Inflammatory macrophage treated with lipopolysaccharide for 4 hours (primary cell): ENCODE measurements at regions not wholly inside any gene's neighbourhood (a gene's known extent, or its start where the extent isn't known, plus 50 kb on each side); places are given as distances from the start of the nearest gene placed in this dataset.

Experiments used
- DNase-seq: peaks from one replicate; pipeline ENCODE4 v3.0.0-alpha.2; 2020

GRCh38 chr4:123777373-123777772 lies 380.8 kb downstream of the SPRY1 start:
- DNase-seq = no peak

DNA sequence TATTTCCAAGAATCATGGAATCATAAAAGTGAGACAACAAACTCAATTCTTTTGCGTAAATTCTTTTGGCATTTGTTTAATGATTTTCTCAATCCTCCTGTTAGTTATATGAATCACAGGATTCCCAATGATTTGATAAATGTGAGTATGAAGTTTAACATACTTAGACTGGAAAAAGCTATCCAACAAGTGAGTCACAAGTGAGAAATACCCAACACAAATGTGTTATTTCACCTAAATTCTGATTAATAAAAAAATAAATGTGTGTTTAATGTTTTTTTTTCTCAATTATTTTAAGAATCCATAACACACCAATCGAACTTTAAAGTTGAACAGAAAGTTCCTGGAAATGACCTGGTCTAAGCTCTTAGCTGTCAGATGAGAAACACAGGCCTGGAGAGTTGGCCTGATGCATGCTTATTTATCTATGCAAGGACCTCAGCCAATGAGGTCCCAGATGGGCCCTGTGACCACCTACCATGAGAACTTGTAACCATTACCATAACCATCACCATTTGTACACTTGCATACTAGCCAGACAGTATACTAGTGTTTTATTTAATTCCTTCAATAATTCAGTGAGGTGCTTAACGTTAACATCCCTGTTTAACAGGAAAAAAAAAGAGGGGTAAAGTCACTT lies 386.7 kb downstream of the SPRY1 start:
- no peak for DNase-seq

- DNase-seq = no peak
These were observed 387.3 kb downstream of the SPRY1 start for GRCh38 chr4:123783921-123784320.

DNA sequence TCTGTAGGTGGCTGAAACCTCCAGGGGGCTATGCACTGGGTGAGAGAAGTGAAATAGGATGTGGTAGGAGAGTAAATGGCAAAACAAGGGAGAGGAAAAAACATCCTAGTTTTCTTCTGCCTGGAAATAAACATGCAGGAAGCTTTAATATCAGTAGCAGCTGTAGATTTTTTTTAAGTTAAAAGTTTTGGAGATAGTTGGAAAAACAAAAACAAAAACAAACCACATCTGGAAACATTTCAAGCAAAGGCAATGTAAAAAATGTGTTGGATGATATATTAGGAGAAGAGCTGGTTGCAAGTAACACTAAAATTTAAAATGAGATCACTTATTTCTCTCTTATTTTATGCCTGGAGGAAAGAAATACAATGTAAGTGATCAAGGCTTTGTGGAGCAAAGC lies 388.0 kb downstream of the SPRY1 start:
- no peak for DNase-seq

DNA sequence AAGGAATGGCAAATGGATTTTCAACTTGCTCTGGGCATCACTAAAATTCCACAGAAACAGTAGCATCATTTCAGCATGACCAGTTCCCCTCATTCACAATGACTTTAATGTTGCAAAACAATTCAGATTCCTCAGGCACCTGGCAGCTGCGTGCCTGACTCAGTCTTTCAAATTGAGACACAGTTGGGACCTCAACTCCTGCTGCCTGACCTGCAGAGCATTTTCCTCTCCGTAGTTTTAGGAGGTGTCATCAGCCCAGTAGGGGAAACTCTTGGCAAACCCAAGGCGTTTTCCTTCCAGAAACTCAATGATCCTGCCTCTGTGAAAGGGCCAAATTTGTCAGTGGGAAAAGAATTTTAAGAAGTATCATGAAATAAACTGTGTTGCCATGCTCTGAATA lies 388.9 kb downstream of the SPRY1 start:
- DNase-seq = no peak

DNA sequence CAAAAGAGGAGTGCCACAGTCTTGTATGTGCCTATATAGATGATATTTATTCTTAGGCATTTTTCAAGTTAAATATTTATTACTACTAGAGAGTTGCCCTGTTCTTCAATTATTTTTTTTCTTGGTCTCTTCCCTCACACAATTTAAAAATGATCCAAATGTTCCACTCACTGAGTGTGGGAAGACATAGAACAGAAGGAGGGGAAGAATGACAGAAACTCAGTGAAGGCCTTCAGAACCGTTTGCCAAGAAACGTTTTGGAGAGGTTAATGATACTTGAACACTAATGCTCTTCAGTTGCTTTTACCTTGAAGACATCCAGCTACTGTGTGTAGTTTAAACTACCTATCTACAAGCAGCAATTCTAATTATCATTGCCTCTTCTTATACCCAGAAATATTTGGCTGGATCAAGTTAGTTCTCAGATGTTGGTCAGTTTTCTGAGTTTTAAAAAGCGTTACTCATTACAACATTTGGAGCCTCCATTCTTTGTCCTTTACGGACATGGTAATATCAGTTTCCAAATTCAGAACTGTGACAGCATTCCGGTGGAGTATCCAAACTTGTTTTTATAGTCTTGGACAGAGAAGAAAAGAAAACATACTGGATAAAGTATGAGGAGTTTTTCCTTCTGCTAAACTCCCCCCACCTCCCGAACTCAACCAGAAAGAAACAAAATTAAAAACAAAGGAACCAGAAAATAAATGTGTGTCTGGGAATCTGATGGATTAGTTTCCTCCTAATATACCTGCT lies 389.7 kb downstream of the SPRY1 start:
- no peak for DNase-seq

DNA sequence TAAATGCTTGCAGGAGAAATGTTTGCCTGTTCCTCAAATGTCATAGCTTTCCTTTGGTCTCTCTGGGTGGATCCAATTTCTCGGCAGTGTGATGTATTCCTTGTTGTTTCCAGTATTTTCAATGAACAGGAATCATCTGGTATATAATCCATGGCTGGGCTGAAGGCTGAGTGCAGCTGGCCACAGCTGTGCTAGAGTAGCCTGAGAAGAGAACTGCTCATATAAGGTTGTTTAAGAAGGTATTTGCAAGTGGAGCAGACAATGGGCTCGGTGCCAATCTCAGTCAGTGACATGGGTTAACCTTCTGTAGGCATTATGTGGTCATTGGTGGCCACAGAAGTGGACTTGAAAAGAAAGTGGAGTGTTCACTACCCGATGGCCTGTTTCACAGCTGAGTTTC lies 390.3 kb downstream of the SPRY1 start:
- DNase-seq = no peak

GRCh38 chr4:123787512-123788080 lies 391.0 kb downstream of the SPRY1 start:
- DNase-seq = no peak

DNA sequence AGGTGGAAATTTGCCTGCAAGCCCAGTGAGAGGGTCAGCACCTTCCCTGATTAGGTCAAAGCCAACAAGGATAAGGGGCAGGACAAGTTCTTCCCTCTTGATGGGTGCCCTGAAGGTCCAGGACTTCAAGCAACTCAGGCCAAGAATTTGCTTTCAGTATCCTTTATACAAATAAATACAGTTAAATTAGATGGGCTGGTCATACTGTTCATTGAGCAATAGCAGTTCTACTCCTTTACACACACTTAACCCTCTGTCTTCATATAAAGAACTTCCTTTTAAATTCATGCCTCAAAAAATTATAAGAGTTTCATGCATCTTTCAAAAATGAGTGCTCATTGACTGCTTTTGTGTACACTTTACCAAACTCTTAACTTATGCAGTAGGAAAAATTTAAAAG lies 392.0 kb downstream of the SPRY1 start:
- DNase-seq = peak; percentile 2

DNA sequence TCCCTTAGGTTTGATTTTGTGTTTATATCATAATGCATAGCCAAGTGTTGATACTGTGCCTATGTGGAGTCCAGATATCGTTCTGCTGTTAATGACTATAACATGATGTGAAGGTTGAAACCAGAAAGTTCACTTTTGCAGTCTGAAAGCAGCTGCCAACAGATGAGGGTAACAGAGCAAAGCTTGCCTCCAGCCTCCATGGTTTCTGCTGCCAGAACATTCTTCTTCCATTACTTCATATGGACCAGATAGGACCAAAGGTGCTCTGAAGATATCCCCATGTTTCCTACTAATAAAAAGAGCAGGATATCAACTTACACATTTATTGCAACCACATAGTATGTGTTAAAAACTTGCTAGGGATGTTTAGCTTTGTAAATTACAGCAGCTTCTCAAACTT lies 394.1 kb downstream of the SPRY1 start:
- no peak for DNase-seq

GRCh38 chr4:123802082-123802645 lies 405.6 kb downstream of the SPRY1 start:
- DNase-seq = no peak

GRCh38 chr4:123802933-123803332 lies 406.3 kb downstream of the SPRY1 start:
- no peak for DNase-seq

DNA sequence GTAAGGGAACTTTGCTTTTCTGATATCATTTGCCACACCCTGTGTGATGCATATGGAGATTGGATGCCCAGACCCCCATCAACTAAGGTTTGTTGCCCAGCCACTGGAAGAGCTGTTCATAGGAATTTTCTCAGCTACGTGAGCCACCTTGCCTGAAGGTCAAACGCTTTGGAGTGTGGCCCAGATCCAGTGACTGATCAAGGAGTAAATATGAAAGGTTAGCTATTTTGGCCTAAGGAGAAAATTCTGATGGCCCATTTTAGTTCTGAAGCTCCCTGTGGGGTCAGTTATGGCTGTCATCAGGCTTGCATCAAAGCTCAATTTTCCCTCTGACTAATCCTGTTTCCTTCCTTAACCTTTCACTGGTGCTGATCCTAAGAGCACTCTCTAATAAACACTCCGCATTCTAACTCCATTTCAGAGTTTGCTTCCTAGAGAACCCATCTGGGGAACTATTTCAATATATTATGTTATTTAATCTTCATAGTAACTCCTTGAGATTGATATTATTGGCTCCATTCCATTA lies 407.7 kb downstream of the SPRY1 start:
- DNase-seq = no peak

DNA sequence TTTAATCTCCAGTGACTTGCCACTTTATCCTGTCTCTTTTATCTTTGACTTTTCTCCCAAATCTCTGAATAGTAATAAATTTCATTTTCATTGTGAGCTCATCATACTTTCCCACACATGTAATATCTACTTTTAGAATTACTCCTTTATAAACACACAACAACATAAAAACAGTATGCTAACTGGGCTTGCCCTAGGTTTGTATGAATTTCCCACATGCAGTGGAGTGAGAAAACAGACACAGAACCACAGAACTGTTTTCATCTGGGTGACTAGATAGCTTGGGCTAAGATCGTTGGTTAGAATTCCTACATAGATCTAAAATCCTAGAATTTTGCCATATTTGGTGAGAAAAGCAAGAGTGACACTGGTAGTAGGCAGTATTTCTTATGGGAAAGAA lies 409.5 kb downstream of the SPRY1 start:
- DNase-seq = no peak

GRCh38 chr4:123807187-123807586 lies 410.6 kb downstream of the SPRY1 start:
- DNase-seq = no peak

DNA sequence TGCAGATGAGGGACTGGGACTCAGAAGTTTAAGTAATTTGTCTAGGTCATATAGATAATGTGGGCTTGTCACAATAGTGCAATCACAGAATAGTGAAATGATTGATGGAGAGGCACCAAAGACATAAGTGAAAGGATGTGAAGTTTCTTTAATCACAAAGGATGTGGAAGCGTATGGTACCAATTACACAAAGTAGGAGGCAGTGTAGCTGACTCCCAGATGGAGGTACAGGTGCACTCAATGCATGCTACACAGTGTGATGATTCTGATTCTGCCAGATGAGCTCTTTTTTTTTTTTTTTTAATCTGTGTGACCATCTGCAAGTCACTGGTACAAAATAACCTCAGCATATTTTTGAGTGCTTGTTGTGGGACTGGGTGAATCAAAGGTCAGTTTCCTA lies 411.3 kb downstream of the SPRY1 start:
- no peak for DNase-seq

GRCh38 chr4:123809864-123810263 lies 413.3 kb downstream of the SPRY1 start:
- no peak for DNase-seq

DNA sequence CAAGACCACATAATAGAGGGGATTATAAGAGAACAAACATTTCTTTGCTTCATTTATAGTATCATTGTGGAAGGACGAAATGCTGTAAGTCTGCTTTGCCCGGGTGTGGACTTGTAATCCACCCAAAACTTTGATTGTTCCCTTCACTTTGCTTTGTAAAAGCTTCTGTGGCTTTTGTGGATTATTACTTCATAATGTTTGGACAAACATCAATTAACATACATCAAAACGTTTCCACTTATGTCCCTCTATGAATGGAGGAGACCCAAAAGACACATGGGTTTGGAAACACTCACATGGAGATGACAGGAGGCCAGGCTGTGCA lies 415.4 kb downstream of the SPRY1 start:
- no peak for DNase-seq

DNA sequence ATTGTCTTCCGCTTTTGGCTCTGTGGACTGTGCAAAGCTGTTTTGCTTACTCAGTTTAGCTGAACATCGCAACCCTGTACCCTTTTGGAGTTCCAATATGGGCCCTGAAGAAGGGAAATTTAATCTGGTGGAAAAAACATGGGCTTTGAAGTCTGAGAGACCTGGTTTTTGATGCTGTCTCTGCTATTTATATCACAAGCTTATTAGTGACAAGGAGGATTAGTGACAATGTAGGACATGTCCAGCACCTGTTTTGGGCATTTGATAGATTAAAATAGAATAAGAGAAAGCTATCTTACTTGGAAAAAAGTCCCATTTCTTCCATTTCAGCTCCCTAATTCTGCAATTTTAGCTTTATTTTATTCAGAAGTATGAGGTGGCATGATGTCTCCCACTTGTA lies 417.3 kb downstream of the SPRY1 start:
- no peak for DNase-seq

- DNase-seq = no peak
These were observed 419.9 kb downstream of the SPRY1 start for GRCh38 chr4:123816462-123816861.

DNA sequence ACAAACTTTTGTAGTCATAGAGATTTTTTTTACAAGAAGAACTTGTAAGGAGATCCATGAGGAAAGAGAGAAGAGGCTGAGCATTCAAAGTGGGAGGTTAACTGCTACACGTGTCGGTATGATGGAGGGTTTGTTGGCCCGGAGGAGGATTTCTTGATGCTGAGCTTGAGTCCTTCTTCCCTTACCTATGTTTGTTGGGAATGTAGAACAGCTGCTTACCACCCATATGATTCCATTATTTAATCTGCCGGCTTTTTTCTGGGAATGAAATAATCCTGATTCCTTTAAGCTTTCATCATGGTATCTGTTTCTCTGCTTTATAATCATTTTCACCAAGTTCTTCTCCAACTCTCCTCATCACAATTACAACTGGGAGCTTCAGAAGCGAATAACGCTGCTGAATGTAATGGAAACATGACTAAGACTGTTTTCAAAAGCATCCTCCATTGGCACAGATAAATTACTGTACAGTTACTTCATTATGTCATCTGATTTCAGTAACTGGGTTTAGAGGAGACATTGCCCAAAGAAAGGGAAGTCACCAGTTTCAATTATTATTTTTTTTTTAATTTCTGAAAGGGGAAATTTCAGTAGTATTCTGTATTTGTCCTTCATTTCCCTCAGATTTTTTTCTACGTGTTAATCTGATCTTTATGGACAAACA lies 420.6 kb downstream of the SPRY1 start:
- peak; percentile 91 for DNase-seq

DNA sequence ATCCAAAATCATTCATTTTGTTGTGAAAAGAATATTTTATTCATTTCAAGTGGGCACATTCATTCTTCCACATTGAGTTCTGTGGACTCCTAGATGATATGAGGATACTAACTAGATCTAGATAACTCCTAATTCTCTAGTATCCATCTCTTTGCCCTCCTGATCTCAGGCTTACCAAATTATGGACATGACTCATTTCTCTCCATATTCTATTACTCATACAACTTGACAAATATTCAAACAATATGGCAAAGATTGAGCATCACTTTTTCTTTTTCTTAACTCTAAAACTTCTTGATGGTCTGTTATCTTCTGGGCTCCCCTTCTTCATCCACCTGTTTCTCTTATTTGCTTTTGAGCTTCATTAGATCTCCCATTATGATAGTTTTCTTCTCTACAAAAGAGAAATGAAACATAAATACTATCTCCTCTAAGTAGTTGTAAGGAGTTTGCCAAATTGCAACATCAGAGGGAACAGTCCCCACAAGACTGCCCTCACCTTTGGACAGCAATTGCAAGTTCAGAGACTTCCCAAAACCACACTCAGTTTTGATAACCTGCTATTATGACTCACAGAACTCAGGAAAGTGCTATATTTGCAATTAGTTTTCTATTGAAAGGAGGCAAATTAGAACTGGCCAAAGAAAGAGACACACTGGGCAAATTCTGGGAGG lies 422.9 kb downstream of the SPRY1 start:
- peak; percentile 48 for DNase-seq

- DNase-seq = no peak
These were observed 425.3 kb downstream of the SPRY1 start for GRCh38 chr4:123821861-123822260.
